NCI-H2081 (cell line): ENCODE measurements at regions not wholly inside any gene's neighbourhood (a gene's known extent, or its start where the extent isn't known, plus 50 kb on each side); places are given as distances from the start of the nearest gene placed in this dataset.
"Not testable (repeated sequence)": the region's sequence is repeated elsewhere in the genome, so short reads cannot be mapped to it uniquely, and the experiment has no call there.

ENCODE experiments used
- DNase-seq, 2 experiments: peaks; one replicate each; lab custom pipeline; 2025; lab: John Stamatoyannopoulos, UW

DNA sequence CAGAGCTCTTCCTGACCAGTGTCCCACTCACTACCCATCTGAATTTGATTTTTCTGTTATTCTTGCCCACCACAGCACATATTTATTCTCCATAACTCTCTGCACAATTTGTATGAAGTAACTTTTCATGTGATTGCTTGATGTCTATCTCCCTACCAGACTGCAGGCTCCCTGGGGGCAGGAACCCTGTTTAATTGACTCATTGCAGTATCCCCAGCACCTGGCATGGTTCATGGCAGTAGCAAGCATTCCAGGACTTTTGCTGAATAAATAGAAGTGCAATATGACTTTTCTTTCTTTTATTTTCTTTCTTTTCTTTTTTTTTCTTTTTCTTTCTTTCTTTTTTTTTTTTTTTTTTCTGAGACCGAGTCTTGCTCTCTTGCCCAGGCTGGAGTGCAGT is 88.7 kb upstream of the XPO1 start:
- no peak for DNase-seq

DNA sequence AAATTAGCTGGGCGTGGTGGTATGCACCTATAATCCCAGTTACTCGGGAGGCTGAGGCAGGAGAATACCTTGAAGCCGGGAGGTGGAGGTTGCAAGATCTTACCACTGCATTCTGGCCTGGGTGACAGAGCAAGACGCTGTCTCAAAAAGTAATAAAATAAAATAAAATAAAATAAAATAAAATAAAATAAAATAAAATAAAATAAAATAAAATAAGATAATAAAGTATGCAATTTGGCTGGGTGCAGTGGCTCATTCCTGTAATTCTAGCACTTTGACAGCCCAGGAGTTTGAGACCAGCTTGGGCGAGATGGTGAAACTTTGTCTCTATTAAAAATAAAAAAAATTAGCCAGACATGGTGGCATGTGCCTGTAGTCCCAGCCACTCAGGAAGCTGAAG is 85.6 kb upstream of the XPO1 start:
- DNase-seq = no peak

DNA sequence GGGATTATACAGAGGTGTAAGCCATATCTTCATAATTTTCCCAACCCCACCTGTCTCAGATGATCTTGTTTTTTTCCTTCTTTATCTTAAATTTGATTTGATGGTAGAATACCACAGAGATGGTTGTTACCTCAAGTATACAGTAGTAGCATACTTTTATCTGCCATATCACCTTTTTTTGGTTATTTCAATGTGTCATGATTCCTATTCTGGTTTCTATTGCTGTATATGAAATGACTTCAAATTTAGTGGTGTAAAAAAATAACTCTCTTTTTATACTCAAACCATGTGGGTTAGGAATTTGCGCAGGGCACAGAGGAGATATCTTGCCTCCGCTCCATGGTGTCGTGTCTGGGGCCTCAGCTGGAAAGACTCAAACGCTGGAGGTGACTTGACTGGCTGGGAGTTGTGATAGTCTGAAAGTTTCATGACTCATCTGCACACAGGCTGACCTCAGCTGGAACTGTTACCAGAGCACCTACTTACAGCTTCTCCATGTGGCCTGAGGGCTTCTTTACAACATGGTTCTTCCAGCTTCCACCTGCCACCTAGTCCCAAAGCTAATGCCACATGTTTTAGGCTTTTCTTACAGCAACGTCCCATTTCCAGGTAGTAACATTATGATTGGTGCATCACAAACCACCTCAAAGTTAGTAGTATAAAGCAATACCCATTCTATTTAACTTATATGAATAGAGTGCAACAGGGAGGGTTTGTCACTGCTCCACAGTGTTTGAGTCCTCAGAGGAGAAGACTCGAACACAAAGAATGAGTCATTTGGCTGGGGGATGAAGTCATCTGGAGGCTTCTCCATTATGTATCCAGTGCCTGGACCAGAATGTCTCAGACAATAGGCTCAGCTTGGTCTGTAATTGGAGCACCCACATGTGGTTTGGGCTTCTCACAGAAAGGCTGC is 82.3 kb upstream of the XPO1 start:
- no peak for DNase-seq

DNA sequence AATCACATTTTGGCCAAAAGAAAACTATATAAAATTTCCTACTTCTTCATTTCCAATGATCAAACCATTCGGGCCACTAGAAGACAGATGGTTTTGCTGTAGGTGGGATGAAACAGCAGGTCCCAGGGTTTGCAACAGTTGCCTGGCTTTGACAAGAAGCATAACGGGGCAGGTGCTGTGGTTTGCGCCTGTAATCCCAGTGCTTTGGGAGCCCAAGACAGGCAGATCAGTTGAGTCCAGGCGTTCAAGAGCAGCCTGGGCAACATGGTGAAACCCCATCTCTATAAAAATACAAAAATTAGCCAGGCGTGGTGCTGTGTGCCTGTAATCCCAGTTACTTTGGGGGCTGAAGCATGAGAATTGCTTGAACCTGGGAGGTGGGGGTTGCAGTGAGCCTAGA is 81.4 kb upstream of the XPO1 start:
- DNase-seq = no peak

DNA sequence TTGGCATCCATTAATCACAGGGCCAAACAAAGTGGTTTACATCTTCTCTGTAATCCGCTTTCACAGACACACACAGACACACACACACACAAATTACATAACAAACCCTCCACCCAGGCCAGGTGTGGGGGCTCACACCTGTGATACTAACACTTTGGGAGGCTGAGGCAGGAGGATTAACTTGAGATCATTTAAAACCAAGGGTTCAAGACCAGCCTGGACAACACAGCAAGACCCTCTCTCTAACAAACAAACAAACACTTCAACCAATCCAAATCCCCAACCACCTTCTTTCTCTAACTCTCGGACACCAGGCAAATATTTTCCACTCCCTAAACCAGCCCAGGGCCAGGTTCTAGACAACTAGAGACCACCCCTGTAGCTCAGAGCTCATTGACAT is 79.5 kb upstream of the XPO1 start:
- no peak for DNase-seq

DNA sequence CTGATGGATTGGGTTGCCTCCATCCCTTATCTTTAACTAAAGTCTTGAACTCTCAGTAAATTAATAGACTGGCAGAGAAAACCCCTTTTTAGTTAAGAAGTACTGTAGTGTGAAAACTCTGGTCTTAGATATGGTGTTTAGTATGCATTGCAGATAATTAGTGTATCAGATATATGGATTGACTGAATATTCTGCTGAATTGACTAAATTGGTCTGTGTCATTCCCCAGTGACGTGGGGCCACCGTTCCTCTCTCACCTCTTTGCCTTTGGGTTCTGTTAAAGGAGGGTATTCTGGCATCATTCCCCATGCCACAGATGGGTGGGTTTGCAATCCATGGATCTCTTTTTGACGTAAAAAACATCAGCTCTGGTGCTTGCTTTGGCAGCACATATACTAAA is 67.1 kb upstream of the XPO1 start:
- DNase-seq = no peak

DNA sequence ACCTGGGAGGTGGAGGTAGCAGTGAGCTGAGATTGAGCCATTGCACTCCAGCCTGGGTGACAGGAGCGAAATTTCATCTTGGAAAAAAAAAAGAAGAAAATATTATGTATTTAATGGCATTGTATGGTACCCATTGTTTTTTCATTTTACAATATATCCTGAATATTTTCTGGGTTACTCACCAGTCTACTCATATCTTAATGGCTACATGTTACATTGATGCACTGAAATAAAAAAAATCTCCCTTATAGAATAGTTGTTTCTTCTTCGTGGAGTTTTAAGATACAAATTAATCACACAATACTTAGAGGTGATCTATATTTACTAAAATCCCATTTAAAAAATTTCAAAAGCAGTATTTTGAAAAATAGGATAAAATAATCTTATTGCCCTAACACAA is 66.3 kb upstream of the XPO1 start:
- no peak for DNase-seq

DNA sequence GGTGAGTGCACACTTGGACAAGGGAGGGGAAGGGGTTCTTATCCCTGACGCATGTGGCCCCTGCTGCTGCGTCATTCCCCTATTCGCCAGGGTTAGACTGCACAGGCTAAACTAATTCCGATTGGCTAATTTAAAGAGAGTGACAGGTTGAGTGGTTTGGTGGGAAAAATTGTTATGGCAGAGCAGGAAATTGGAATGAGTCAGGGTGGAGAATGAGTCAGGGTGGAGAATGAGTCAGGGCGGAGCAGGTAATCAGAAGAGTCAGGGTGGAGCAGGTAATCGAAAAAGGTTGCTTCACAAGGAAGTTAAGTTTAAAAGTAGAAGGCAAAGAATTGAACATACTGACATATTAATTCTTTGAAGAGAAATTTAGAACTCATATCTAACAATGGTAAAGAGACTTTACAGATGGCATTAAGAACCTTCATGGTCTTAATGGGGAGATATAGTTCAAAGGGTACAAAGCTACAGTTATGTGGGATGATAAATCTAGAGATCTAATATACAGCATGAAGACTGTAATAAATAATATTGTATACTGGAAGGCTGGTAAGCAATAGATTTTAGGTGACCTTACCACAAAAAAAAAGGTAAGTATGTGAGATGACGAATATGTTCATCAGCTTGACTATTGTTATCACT is 60.5 kb upstream of the XPO1 start:
- DNase-seq = not testable (repeated sequence)

DNA sequence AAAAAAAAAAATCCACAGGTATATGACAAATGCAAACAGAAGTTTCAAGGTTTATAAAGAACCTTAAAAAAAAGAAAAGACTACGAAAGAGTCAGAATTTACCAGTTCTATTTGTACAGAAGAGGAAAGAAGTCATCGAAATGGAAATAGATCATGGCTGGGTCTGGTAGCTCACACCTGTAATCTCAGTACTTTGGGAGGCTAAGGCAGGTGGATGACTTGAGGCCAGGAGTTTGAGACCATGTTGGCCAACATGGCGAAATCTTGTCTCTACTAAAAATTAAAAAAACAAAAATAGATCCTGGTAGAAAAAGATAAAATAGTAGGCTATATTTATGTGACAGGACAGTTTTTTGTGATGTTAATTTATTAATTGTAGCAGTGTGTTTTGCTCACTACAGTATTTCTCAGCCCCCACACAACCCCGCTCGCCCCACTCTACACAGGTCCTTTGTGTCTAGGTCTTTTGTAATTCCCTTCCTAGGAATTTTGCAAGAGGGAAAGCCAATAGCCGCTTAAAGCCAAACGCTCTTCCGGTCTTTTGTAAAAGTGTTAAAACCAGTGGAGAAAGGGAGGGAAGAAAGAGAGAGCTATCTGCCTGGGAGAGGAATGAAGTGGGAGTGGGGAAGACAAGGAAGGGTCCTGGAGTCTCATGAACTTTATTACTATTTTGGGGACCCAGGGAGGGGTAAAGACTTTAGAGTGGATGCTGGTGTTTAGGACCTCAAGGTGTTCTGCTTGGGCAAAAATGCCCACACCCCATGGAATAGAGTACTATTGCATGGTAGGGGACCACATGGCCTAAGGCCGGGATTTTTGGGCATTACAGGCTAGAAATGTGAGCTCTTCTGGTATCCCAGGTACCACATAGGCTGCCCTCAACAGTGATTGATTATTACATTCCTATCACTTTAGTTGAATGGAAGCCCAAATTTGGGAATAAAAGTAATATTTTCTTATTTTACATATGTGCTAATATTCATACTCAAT is 59.4 kb upstream of the XPO1 start:
- DNase-seq = no peak

DNA sequence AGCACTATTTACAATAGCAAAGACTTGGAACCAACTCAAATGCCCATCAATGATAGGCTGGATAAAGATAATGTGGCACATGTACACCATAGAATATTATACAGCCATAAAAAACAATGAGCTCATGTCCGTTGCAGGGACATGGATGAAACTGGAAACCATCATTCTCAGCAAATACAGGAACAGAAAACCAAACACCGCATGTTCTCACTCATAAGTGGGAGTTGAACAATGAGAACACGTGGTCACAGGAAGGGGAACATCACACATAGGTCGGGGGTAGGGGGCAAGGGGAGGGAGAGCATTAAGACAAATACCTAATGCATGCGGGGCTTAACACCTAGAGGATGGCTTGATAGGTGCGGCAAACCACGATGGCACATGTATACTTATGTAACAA is 56.0 kb upstream of the XPO1 start:
- DNase-seq = not testable (repeated sequence)

DNA sequence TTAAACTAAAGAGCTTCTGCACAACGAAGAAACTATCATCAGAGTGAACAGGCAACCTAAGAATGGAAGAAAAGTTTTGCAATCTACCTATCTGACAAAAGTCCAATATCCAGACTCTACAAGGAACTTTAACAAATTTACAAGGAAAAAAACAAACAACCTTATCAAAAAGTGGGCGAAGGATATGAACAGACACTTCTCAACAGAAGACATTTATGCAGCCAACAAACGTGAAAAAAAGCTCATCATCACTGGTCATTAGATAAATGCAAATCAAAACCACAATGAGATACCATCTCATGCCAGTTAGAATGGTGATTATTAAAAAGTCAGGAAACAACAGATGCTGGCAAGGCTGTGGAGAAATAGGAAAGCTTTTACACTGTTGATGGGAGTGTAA is 55.5 kb upstream of the XPO1 start:
- not testable (repeated sequence) for DNase-seq

DNA sequence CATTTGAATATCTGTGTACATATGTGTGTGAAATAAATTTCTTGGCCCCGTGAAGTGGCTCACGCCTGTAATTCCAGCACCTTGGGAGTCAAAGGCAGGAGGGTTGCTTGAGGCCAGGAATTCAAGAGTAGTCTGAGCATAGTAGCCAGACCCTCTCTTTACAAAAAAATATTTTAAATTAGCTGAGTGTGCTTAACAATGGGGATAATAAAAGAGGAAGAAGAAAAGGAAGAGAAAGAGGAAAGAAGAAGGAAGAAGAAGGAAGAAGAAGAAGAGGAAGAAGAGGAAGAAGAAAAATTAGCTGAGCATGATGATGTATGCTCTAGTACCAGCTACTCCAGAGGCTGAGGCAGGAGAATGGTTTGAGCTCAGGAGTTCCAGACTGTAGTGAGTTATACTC is 52.1 kb upstream of the XPO1 start:
- no peak for DNase-seq

DNA sequence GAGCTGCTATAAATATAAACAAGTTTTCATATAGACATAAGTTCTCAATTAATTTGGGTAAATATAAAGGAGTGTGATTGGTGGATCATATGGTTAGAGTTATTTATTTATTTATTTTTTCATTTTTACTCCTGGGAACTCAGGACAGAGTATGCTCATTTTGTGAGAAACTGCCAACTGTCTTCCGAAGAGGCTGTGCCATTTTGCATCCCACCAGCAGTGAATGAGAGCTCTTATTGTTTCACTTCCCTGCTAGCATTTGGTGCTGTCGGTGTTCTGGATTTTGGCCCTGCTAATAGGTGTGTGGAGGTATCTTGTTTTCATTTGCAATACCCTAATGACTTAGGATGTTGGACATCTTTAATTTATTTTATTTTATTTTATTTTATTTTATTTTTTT is 50.4 kb upstream of the XPO1 start:
- no peak for DNase-seq
